HG03095 (cell line): ENCODE measurements at regions not wholly inside any gene's neighbourhood (a gene's known extent, or its start where the extent isn't known, plus 50 kb on each side); places are given as distances from the start of the nearest gene placed in this dataset.

ENCODE experiments used
- ATAC-seq: cut with Tn5 transposase; IDR thresholded peaks from one replicate; pipeline ENCODE4 v1.9.1; 2021; ENCODE audit warnings: moderate library complexity; ENCODE audit not compliant: unreplicated experiment

- no peak for ATAC-seq
Measured at GRCh38 chr14:38526826-38527501, 271.1 kb upstream of the CLEC14A start.

GRCh38 chr14:38524636-38525509 lies 269.0 kb upstream of the CLEC14A start:
- no peak for ATAC-seq

GRCh38 chr14:38522724-38523123 lies 266.8 kb upstream of the CLEC14A start:
- no peak for ATAC-seq

GRCh38 chr14:38521591-38521990 lies 265.7 kb upstream of the CLEC14A start:
- ATAC-seq, result no peak

- no peak for ATAC-seq
Measured at GRCh38 chr14:38517426-38517825, 261.5 kb upstream of the CLEC14A start.

GRCh38 chr14:38512236-38512635 lies 256.3 kb upstream of the CLEC14A start:
- ATAC-seq, result no peak

GRCh38 chr14:38507299-38507698 lies 251.4 kb upstream of the CLEC14A start:
- ATAC-seq, result no peak

- ATAC-seq, result no peak
Measured at GRCh38 chr14:38505973-38506249, 250.0 kb upstream of the CLEC14A start.

GRCh38 chr14:38505221-38505972 lies 249.5 kb upstream of the CLEC14A start:
- ATAC-seq, result no peak

- ATAC-seq, result no peak
Measured at GRCh38 chr14:38504175-38504574, 248.3 kb upstream of the CLEC14A start.

- ATAC-seq, result no peak
Measured at GRCh38 chr14:38502239-38502638, 246.3 kb upstream of the CLEC14A start.

GRCh38 chr14:38500125-38500524 lies 244.2 kb upstream of the CLEC14A start:
- no peak for ATAC-seq

- no peak for ATAC-seq
Measured at GRCh38 chr14:38496092-38496491, 240.2 kb upstream of the CLEC14A start.

- no peak for ATAC-seq
Measured at GRCh38 chr14:38490273-38490672, 234.4 kb upstream of the CLEC14A start.

- ATAC-seq, result no peak
Measured at GRCh38 chr14:38485026-38485425, 229.1 kb upstream of the CLEC14A start.

- ATAC-seq, result no peak
Measured at GRCh38 chr14:38481952-38482678, 226.2 kb upstream of the CLEC14A start.

- no peak for ATAC-seq
Measured at GRCh38 chr14:38469156-38469555, 213.3 kb upstream of the CLEC14A start.

- no peak for ATAC-seq
Measured at GRCh38 chr14:38442208-38442607, 186.3 kb upstream of the CLEC14A start.

GRCh38 chr14:38432186-38432585 lies 176.3 kb upstream of the CLEC14A start:
- no peak for ATAC-seq

GRCh38 chr14:38431156-38431555 lies 175.3 kb upstream of the CLEC14A start:
- ATAC-seq, result no peak

- no peak for ATAC-seq
Measured at GRCh38 chr14:38430522-38430921, 174.6 kb upstream of the CLEC14A start.
